Activated CD4-positive, alpha-beta T cell treated with anti-CD3 and anti-CD28 coated beads, Interleukin-2, amount 50 U/mL, for 16 hours (primary cell): ENCODE measurements at regions not wholly inside any gene's neighbourhood (a gene's known extent, or its start where the extent isn't known, plus 50 kb on each side); places are given as distances from the start of the nearest gene placed in this dataset.

Experiments
- DNase-seq: peaks from one replicate; pipeline ENCODE4 v3.0.0-alpha.2; 2020

DNA sequence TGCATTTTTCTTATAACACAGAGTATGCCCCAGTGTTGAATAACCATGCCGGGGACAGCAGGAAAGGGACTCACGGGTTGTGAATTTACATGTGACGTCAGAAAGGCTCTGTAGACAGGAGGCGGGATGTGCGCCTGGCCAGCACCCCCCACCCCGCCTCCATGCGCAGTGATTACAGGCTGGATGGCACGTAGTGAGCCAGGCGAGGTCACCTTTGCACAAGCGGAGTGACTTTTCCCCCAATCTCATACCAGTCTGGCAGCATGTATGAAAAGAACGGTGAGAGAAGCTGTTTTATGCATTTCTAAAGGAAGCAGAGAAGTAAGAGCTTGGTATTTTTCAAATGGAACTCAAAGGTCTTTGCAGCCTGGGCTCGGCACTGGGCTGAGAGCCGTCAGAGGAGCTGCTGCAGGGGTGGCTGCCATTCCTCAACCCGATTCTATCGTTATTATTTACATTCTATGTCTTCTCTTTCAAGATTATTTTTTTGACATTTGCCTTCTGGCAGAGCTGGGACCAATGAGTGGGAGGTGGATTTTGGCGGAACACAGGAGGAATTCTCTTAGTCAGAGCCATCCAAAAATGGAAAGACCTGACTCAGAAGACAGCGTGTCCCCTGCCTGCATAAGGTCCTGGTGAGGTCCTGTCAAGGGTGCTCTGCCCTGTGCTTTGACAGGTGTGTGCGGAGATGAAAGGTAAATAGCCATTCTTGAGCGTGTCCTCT is 115.6 kb upstream of the SLC45A1 start:
- no peak for DNase-seq

DNA sequence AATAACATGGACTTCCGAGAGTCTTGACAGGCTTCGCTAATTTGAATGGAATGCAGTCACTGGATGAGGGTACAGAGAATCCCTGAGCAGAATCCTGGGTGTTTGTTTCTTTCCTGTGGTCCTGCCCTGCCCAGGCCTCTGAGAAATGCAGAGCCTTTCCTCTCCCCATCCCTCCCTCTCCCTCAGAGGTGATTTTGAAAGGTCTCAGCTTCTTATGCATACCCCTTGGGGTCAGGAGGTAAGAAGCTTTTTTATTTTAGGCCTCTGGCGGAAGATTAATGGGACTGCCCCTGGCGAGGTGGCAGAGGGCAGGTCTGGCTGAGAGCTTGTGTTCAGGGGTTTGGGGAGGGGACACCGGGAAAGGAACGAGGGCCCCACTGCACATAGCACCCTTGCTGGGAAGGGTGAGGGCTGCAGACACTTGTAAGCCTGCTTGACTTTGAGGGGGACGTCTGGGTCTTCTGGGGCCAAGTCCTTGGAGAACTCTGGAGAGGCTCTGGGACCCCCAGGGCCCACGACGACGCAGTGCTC is 116.5 kb upstream of the SLC45A1 start:
- DNase-seq, result no peak

DNA sequence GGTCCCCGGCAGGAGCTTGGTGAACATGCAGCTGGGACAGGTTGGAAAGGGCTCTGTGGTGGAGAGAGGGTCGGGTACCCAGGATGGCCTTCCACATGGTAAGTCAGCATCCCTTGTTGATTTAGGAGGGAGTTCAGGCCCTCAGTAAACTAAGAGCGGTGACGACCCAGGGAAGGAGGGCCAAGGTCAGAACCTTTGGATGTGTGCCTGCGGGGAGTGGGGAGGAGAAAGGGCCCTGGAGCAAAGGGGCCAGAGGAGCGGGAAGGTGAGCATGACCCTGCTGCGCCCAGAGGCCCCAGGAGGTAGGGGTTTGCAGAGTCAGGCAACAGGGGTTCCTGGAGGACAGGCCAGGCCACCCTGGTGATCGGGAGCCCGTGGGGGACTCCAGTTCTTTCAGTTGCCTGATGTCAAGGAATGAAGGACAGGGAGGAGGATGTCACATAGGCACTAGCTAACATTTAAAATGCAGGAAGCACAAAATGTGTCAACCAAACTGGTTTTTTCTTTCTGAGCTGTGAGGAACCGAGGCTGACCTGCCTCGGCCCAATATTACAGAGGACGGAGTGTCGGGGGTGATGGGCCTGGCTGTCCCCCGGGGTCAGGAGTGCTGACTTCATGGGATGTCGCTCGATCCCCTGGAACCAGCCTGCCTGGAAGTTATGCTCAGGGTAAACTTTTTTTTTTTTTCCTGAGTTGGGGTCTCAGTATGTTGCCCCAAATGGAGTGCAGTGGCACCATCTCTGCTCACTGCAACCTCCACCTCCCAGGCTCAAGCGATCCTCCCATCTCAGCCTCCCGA is 117.4 kb upstream of the SLC45A1 start:
- DNase-seq, result no peak

DNA sequence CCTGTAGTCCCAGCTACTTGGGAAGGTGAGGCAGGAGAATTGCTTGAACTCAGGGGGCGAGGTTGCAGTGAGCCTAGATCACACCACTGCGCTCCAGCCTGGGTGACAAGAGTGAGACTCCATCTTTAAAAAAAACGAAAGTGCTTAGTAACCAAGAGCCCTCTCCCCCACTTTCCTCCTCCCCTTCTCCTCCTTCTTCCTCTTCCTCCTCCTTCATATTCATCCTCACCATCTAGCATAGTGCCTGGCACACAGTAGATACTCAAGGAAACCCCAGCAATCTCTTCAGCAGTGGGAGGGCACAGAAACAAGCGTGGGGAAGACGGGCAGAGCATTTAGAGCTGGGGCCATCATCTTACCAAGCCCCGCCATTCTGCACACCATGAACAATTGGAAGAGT is 119.4 kb upstream of the SLC45A1 start:
- no peak for DNase-seq

DNA sequence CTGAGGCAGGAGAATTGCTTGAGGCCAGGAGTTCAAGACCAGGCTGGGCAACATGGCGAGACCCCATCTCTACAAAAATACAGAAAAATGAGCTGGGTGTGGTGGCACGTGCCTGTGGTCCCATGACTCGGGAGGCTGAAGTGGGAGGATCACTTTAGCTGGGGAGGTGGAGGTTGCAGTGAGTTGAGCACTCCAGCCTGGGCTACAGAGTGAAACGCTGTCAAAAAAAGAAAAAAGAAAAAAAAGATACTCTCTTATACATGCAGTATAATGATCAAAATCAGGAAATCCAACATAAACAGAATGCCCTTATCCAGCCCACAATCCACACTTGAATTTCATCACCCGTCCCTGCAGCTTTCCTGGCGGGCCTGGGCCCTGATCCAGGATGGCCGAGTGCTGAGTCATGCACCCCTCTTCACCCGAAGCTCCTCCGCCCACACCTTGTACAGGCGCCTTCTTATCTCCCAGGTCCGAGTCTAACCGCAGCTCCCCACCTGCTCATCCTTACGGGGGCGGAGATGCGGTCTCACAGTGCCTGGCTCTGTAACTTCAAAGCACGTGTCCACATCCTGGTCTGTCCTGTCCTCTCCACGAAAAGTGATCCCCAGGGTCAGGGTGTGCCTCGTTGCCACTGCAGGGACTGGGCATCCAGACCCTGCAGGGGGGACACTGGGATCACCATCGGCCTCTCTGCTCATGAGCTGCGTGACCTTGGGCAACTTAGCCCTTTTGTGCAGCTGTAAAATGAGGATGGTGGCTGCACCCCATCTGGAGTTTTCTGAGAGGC is 120.2 kb upstream of the SLC45A1 start:
- no peak for DNase-seq

DNA sequence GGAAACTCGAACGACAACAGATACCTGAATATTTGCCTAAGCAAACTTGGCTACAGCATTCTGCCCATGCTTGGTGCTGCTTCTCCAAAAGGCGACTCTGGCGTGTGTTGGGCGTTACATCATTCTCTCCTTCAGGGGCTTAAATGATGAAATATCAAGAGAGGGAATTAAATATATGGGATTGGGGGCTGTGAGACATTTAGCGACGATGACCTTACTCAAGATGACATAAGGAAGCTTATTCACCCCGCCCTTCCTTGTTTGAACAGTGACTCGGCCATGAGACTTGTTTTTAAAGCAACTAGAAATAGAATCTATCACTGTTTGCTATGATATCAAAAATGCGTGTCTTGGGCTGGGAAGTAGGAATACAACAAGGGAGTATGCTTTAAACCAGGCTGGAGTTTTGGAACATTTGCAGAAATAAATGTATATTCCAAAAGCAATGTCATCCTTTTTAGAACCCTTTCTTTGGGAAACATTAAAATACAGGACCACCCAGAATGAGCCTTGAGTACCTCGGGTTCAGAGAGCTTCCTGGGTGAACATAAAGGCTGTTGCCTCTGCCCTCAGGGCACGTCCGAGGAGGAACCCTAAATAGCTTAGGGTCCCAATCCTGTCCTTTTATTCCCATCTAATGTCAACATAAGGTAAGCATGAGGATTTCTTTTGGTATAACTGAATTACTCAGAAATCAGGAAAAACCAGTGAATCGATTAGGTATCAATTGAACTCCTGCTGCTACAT is 123.3 kb upstream of the SLC45A1 start:
- DNase-seq, result no peak

DNA sequence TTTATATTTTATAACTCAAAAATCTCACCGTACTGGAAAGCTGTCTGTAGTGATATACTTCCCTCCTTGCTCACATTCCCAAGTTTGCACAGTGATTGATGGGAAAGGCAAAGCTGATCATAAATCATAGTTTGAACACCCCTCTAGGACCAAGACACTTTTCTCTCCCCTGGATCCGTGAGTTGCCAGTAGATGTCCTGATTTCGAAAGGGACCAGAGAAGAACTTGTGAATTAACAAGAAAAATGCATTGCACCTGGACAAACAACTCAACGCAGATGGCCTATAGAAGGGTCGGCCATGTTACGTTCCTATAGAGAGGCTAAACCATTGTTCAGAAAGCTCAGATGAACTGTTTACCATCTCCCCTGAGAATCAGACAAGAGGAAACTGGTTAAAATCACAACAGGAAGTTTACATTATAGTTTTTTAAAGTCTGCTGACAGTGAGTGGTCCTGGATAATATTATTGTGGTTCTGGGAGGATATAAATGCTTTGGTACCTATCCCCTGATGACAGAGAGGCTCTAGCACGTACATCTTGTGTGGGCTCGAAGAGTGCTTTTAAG is 124.0 kb upstream of the SLC45A1 start:
- no peak for DNase-seq

DNA sequence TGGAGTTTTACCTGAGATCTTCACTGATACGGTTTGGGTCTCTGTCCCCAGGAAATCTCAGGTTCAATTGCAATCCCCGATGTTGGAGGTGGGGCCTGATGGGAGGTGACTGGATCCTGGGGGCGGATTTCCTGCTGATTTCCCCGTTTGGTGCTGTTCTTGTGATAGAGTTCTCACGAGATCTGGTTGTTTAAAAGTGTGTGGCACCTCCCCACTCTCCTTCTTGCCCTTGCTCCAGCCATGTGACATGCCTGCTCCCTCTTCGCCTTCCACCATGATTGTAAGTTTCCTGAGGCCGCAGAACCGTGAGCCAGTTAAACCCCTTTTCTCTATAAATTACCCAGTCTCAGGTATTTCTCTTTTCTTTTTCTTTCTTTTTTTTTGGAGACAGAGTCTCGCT is 126.4 kb upstream of the SLC45A1 start:
- DNase-seq, result no peak

DNA sequence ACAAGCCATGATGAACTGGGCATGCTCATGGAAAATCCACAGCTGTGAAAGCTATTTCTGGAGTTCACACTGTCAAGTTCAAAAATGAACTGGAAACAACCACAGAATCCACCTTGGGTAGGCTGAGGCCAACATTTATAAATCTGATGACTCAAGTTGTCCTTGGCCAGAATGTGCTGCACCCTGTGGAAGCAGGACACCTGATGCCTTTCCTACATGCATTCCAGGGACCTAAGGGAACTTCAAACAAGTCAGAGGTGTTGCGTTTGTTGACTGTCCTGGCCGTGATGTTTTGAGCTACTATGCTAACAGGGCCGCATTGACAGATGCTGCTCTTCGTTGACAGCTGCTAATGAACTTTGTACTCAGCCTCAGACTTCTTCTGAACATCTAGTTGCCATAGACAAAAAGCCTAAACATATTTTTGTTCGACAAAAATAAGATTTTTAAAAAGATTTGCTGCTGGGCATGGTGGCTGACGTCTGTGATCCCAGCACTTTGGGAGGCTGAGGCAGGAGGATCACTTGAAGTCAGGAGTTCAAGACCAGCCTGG is 127.9 kb upstream of the SLC45A1 start:
- no peak for DNase-seq

DNA sequence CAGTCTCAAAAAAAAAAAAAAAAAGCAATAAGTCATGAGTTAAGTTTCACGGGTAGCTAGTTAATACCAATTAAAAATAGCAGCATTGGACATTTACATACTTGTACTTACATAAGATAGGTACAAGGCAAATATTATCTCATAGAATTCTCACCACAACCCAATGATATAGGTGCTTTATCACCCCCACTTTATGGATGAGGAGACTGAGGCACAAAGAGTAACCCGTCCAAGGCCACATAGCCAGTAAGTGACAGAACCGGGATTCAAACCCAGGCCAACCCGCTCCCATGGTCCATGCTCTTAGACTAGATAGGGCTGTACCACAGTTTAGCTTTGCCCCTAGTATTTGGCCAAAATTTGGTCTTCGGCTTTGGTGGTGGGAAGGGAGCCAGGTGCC is 132.5 kb upstream of the SLC45A1 start:
- no peak for DNase-seq

DNA sequence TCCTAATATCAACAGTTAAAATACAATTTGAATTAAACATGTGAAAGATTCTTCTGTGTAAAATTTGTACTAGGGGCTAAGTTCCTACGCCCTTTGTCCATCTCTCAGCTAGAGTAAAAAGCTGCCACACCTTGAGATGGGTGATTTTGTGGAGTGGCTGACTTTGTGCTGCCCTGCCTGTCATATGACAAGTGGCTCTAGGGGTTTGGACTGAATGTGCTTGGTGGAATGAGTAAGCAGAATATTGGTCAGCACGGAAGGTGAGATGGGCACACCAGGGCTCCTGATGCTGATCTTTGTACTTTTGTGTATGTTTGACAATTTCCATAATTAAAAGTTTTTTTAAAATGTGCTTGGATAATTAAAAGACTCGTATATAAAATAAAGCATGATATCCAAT is 133.6 kb upstream of the SLC45A1 start:
- DNase-seq, result no peak

DNA sequence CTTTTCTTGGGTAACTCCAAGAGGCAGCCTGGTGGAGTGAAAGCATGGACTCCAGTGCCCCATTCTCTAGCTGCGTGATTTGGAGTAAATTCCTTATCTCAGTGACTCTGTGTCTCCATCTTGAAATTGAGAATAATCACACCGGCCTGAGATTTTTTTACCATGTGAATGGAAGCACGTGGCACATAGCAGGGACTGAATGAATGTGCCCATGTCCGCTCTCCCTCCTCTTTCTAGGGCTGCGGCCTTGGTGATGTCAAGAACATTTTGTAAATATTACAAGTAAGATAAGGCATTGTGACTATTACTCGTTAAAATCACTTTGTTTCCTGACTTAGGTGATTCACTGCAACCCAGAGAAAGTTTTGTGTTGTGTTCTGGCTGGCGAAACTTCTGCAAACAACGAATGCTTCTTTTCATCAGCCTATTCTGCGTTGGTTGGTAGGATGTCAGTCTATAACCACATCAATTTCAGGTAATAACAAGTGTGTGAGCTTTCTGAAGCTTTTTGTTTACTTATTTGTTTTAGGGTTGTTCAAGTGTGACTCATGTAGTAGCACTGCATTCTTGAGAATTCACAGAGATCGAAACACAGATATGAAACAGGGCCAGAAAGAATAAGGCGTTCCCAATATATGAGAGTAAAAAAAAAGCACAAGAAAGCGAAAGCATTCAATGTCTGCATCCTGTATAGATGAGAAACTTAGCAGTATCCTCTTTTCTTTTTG is 135.7 kb upstream of the SLC45A1 start:
- DNase-seq, result peak; percentile 78

DNA sequence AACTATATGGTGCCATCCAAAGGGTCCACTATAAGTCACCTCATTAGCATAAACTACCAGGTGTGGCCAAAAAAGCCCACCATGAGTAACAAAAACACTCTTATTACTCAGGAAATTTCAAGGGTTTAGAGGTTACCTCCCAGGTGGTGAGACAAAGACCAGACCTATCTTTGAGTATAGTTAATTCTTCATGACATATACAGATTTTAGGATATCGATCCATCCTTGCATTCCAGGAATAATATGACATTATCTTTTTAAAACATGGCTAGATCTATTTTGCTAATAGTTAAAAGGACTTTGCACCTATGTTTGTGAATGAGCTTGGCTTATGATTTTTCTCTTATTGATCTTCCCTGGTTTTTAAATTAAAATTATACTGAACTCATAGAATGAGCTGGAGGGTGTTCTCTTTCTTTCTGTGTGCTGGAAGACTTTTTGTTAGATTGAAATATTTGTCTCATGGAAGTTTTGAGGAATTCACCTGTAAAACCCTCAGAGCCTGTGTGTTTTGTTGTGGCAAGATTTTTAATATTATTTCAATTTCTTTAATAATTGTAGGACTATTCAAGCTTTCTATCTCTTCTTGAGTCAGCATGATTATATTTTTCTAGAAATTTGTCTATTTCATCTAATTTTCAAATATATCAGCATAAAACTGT is 138.7 kb upstream of the SLC45A1 start:
- DNase-seq, result no peak

DNA sequence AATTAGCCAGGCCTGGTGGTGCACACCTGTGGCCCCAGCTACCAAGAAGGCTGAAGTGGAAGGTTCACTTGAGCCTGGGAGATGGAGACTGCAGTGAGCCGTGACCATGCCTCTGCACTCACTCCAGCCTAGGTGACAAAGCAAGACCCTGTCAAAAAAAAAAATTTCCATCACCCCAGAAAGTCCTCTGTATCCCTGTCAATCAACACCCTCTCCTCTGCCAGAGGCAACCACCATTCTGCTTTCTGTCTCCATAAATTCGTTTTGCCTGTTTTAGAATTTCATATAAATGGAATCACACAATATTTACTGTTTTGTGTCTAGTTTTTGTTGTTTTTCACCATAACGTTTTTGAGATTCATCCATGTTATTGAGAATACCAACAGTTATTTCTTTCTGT is 141.6 kb upstream of the SLC45A1 start:
- DNase-seq, result no peak

DNA sequence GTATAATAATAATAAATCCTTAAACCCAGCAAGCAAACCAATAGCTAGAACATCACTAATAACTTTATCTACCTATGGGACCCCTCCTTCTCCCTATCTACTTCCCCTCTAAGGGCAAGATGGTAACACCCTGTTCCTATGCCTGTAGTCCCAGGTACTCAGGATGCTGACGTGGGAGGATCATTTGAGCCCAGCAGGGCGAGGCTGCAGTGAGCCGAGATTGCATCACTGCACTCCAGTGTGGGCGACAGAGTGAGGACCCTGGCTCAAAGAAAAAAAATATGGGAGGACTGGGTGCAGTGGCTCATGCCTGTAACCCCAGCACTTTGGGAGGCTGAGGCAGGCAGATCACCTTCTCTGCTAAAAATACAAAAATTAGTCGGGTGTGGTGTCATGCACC is 143.1 kb upstream of the SLC45A1 start:
- DNase-seq, result no peak

DNA sequence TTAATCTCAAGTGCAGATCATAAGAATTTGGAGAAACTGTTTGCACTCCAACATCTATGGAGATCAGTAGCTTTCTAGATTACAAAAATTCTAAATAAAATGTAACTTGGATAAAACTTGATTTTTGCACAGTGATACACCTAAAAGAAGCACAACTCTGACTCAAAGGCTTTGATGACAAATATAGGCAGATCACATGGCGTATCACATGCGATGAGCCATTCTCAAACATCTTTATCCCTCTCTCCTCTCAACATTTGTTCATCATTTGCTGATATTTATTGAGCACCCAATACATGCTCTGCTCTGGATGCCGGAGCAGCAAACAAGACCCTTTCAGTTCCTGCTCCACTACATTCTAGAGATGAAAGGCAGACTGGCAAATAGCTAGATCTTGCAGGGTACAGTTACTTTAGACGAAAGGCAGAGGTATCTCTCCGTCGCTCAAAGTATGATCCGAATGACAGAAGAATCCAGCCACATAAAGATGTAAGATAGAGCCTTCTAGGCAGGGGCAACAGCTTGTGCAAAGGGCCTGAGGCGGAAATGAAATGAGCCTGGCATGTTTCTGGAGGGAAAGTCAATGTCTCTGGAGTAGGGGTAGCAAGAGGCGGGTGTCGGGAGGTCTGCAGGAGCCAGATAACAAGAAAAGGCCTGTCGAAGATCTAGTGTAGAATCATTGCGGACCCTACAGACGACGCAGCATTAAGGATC is 145.8 kb upstream of the ERRFI1 start:
- no peak for DNase-seq

DNA sequence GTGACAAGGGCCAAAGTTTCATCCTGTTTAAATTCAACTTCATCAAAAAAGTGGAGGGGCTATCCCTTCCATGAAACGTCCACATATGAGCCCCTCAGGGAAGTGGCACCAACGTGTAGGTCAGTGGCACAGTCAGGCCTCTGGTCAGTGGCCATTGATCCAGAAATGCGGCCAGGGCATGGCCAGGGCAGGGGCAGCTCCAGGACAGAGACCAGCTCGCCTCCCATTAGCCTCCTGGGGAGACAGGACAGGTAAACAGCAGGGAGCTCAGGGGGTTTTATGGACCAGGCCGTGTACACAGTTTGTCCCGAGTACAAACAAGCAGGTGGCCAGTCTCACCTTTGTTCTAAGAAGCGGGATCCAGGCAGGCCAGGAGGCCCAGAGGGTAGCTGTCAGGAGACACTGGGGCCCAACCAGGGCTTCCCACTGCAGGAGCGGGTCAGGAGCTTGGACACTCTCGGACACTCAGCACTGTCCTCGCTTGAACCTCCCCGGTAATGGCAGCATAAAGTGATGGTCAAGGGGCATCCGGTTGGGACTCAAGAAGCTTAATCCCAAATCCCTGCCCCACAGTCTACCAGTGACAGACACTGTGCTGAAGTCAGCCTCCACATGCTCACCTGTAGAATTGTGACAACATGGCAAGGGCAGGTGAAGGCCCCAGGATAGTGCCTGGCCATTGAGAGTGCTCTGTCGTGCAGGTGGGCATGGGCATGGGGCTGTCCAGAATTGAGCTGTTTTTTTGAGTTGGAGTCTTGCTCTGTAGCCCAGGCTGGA is 144.1 kb upstream of the ERRFI1 start:
- DNase-seq, result no peak

DNA sequence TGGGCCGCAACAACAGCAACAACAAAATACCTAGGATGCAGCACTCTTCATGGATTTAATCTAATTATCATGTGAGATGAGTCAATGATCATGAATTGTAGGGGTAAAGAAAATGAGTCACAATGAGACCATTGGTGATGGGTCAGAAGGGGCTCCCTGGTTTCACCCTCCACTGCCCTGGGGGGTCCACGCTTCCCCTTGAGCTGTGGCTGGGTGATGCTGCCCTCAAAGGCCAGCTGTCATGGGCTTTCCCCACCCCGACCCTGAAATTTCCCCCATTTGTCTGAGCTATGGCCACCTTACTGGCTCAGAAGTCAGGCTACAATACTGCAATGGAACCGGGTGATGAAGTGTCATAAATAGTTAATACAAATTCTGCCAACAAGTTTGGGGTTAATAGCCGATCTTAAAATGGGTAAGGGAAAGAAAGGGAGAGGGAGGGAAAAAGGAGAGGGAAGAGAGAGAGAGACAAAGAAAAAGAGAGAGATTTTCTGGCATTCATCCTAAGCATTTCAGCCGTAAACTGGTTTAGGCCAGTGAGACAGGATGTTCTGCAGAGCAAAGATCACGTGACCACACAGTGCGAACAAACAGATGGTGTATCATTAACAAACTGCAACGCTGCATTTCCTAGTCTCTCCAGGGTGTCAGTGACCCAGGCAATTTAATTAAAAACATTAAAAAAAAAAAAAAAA is 143.4 kb upstream of the ERRFI1 start:
- DNase-seq, result peak; percentile 68

DNA sequence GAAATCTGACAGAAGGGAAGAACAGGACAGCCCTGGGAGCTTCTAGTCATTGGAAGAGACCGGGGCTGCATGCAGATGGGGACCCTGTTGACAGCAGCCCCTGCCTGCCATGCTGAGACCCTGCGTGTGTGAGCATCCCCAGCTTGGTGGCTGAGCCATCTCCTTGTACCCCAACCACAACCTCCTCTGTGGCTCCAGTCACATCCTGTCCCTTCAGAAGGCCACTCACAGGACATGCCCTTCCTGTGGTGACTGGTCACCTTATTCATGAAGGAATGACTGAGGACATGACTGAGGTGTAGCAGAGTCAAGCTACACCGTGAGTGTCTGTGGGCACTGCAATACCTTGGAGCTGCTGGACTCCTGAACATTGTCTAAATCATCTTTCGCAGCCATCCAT is 141.8 kb upstream of the ERRFI1 start:
- DNase-seq, result peak; percentile 9
